ENCODE measurements at regions not wholly inside any gene's neighbourhood (a gene's known extent, or its start where the extent isn't known, plus 50 kb on each side); places are given as distances from the start of the nearest gene placed in this dataset.

- peaks cover 3% of the 10 kb centered on the region for H3K4me1 Mint-ChIP-seq
- Histone ChIP-seq H3K9me3 (replicated peaks in 1 of 2; ENCODE audit: control insufficient read depth in 1 of 2, insufficient read depth in 1 of 2, low read length in 2 of 2) (no peaks in the 10 kb centered on the region), H3K36me3 (replicated peaks in 1 of 2; ENCODE audit: control insufficient read depth in 1 of 2, insufficient read depth in 2 of 2, low read length in 2 of 2) (no peaks in the 10 kb centered on the region), H3K4me1 (ENCODE audit: control insufficient read depth in 1 of 2, insufficient read depth in 2 of 2, low read length in 2 of 2) (no peaks in the 10 kb centered on the region), H3K4me2 (replicated peaks; ENCODE audit: extremely low read depth, low read length, poor library complexity, severe bottlenecking) (no peak overlapping the region), H3K27me3 (ENCODE audit: control insufficient read depth in 2 of 2, insufficient read depth in 2 of 2, low read length in 2 of 2) (peaks cover 0 to 7% of the 10 kb centered on the region in 2 donors), H3K27ac (ENCODE audit: low read depth in 1 of 2, low read length in 2 of 2) (no peak overlapping the region), H3K4me3 (replicated peaks in 1 of 3; ENCODE audit: low read depth in 2 of 3, low read length in 3 of 3) (no peak overlapping the region), H3K79me2 (ENCODE audit: insufficient read depth, low read length) (no peaks in the 10 kb centered on the region), H2AFZ (ENCODE audit: insufficient read depth, low read depth, low read length, poor library complexity, severe bottlenecking) (no peak overlapping the region), H3K9ac (ENCODE audit: insufficient read depth, low read length, poor library complexity, severe bottlenecking) (no peak overlapping the region), H4K20me1 (ENCODE audit: insufficient read depth, low read length) (no peaks in the 10 kb centered on the region)
- H3K4me3 Mint-ChIP-seq = no peak overlapping the region
- no peak for TF ChIP-seq CTCF (IDR thresholded peaks at IDR 0.05)
- intact Hi-C loops (cut with micrococcal nuclease) = no loop called here
- H3K27ac Mint-ChIP-seq = no peak overlapping the region
- H3K36me3 Mint-ChIP-seq = no peaks in the 10 kb centered on the region
- H3K27me3 Mint-ChIP-seq (ENCODE audit: low read depth in 3 of 3) = peaks cover 7 to 19% (median 10%) of the 10 kb centered on the region in 3 donors
- DNase-seq = no peak
- 100% methylated on average over 5 of the region's 7 CpGs for WGBS (ENCODE audit: insufficient coverage)
- peaks cover 0 to 5% (median 1%) of the 10 kb centered on the region in 7 donors for H3K9me3 Mint-ChIP-seq
Measured at GRCh38 chr7:148521271-148521670, 69.3 kb upstream of the C7orf33 start.

- Histone ChIP-seq H3K9me3 (replicated peaks in 1 of 2; ENCODE audit: control insufficient read depth in 1 of 2, insufficient read depth in 1 of 2, low read length in 2 of 2) (no peaks in the 10 kb centered on the region), H3K27ac (ENCODE audit: low read depth in 1 of 2, low read length in 2 of 2) (no peak overlapping the region), H3K36me3 (replicated peaks in 1 of 2; ENCODE audit: control insufficient read depth in 1 of 2, insufficient read depth in 2 of 2, low read length in 2 of 2) (no peaks in the 10 kb centered on the region), H3K9ac (ENCODE audit: insufficient read depth, low read length, poor library complexity, severe bottlenecking) (no peak overlapping the region), H3K79me2 (ENCODE audit: insufficient read depth, low read length) (no peaks in the 10 kb centered on the region), H3K4me3 (replicated peaks in 1 of 3; ENCODE audit: low read depth in 2 of 3, low read length in 3 of 3) (no peak overlapping the region), H3K4me1 (ENCODE audit: control insufficient read depth in 1 of 2, insufficient read depth in 2 of 2, low read length in 2 of 2) (no peaks in the 10 kb centered on the region), H2AFZ (ENCODE audit: insufficient read depth, low read depth, low read length, poor library complexity, severe bottlenecking) (no peak overlapping the region), H4K20me1 (ENCODE audit: insufficient read depth, low read length) (no peaks in the 10 kb centered on the region), H3K4me2 (replicated peaks; ENCODE audit: extremely low read depth, low read length, poor library complexity, severe bottlenecking) (no peak overlapping the region), H3K27me3 (ENCODE audit: control insufficient read depth in 2 of 2, insufficient read depth in 2 of 2, low read length in 2 of 2) (peaks cover 0 to 8% of the 10 kb centered on the region in 2 donors)
- Mint-ChIP-seq H3K36me3 (no peaks in the 10 kb centered on the region), H3K4me1 (peaks cover 3% of the 10 kb centered on the region), H3K27ac (no peak overlapping the region), H3K4me3 (no peak overlapping the region), H3K9me3 (peaks cover 0 to 11% (median 3%) of the 10 kb centered on the region in 7 donors), H3K27me3 (ENCODE audit: low read depth in 3 of 3) (peaks cover 12 to 24% (median 13%) of the 10 kb centered on the region in 3 donors)
- TF ChIP-seq CTCF (IDR thresholded peaks at IDR 0.05) = no peak
- DNase-seq = no peak
- 71% methylated on average over 3 of the region's 4 CpGs for WGBS (ENCODE audit: insufficient coverage)
- intact Hi-C loops (cut with micrococcal nuclease) = no loop called here
Measured at GRCh38 chr7:148523550-148523949, 67.0 kb upstream of the C7orf33 start.

Measured in CD14-positive monocyte (primary cell).